Fibroblast of villous mesenchyme (primary cell): ENCODE measurements at regions not wholly inside any gene's neighbourhood (a gene's known extent, or its start where the extent isn't known, plus 50 kb on each side); places are given as distances from the start of the nearest gene placed in this dataset.

ENCODE experiments used
- DNase-seq: peaks from one replicate; pipeline ENCODE4 v3.0.0-alpha.2; 2010; ENCODE audit warnings: low read depth
- H3K4me3 ChIP-seq: 2 replicates; pipeline ENCODE4 v1.5.1; 2011; ENCODE audit warnings: low read depth, mild to moderate bottlenecking, low read length
- TF ChIP-seq, protein P1 (sequence below): IDR thresholded peaks from 2 replicates; pipeline ENCODE4 v1.5.1; 2012; ENCODE audit warnings: low read depth, mild to moderate bottlenecking, low read length; ENCODE audit not compliant: insufficient read depth

GRCh38 chr2:175737722-175738361, 264.2 kb downstream of the LNPK start:
- TF ChIP-seq, protein P1, sequence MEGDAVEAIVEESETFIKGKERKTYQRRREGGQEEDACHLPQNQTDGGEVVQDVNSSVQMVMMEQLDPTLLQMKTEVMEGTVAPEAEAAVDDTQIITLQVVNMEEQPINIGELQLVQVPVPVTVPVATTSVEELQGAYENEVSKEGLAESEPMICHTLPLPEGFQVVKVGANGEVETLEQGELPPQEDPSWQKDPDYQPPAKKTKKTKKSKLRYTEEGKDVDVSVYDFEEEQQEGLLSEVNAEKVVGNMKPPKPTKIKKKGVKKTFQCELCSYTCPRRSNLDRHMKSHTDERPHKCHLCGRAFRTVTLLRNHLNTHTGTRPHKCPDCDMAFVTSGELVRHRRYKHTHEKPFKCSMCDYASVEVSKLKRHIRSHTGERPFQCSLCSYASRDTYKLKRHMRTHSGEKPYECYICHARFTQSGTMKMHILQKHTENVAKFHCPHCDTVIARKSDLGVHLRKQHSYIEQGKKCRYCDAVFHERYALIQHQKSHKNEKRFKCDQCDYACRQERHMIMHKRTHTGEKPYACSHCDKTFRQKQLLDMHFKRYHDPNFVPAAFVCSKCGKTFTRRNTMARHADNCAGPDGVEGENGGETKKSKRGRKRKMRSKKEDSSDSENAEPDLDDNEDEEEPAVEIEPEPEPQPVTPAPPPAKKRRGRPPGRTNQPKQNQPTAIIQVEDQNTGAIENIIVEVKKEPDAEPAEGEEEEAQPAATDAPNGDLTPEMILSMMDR = no peak
- H3K4me3 ChIP-seq = no peak overlapping the region

GRCh38 chr2:175734686-175735085, 267.4 kb downstream of the LNPK start:
- H3K4me3 ChIP-seq = no peak overlapping the region
- DNase-seq = no peak
- TF ChIP-seq, protein P1 = no peak

More at GRCh38 chr2:175737722-175738361, 264.2 kb downstream of the LNPK start:
- DNase-seq = no peak

DNA sequence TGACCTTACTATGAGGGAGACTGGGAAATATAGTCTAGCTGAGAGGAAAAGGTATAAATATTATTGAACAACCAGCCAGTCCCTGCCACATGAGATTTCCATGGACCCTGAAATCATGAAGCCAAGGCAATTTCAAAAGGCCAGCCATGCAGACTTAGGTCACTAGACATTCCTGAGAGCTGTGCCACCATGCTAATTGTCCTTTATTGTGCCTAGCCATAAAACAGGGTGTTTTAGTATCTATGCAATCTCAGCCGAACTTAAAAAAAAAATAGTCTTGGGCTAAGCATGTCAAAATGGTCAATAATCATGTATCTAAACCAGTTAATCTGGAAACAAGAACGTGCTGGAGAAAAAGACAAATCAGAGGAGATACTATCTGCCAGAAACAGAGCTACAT, 269.5 kb downstream of the LNPK start:
- TF ChIP-seq, protein P1 = no peak
- DNase-seq = no peak
- no peak overlapping the region for H3K4me3 ChIP-seq

GRCh38 chr2:175730050-175730449, 272.0 kb downstream of the LNPK start:
- TF ChIP-seq, protein P1 = no peak
- DNase-seq = no peak
- no peak overlapping the region for H3K4me3 ChIP-seq

DNA sequence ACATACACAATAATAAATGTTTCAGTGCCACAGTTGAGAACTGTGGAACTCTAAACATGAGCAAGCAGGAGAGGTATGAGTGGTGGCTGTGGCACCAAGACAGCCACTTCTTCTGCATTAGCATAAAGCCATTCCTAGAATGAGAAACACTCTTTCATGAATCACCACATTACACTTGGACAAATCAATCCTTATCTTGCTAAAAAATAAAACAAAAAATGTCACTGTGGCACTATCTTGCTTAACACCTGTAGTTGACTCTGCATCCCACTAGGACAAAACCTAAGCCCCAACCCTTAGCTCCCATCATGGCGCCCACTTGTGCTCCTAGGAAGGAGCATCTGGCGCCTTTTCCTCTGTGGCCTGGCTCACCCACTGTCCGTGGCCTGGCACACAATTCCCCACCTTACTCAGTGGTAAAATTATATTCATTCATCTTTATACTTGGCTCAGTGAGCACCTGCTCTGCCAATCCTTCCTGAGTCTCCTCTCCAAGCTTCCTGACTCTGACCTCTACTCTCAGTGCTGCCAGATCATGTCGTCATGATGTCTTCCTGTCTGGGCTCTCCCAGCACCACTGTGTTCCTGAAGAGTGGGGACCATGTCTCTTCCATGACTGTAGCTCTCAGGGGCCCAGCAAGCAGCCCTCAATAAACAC, 272.9 kb downstream of the LNPK start:
- TF ChIP-seq, protein P1 = no peak
- DNase-seq = no peak

DNA sequence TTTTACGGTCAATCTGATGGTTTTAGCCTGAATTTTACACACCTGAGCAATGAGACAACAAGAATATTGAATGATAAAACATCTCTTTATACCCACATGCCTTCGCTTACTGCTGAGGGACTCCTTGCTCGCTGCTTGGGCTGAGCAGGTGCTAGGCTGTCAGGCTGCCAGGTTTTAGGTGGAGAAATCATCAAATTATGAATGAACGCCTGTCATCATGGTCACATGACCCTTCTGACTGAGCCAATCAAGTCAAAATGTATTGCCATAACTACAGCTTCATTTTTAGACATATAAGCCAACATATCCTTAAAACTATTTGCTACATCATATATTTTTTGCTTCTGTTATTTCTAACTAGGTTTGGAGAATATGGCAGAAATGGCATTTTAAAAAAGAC, 274.0 kb downstream of the LNPK start:
- no peak overlapping the region for H3K4me3 ChIP-seq
- no peak for DNase-seq
- TF ChIP-seq, protein P1 = no peak

More for the DNA sequence above, 272.9 kb downstream of the LNPK start:
- no peak overlapping the region for H3K4me3 ChIP-seq
